RWPE2 (cell line): ENCODE measurements at regions not wholly inside any gene's neighbourhood (a gene's known extent, or its start where the extent isn't known, plus 50 kb on each side); places are given as distances from the start of the nearest gene placed in this dataset.
A peak's percentile ranks its signal among the peaks of the same experiment; 100 is the strongest.

Source experiments
- ATAC-seq: fragments of 200-7000 bp; cut with Tn5 transposase; 3 replicates; pipeline ENCODE4 v1.9.1; 2021; ENCODE audit warnings: low read depth
- DNase-seq: peaks from one replicate; pipeline ENCODE4 v3.0.0-alpha.2; 2020; ENCODE audit warnings: low spot score
- H3K27ac ChIP-seq: fragments of 450-650 bp; 2 replicates; pipeline ENCODE4 v1.5.1; 2017; ENCODE audit warnings: mild to moderate bottlenecking; ENCODE audit not compliant: poor library complexity, severe bottlenecking
- H3K27me3 ChIP-seq: fragments of 250-450 bp; sonication (Bioruptor Pico); 2 replicates; pipeline ENCODE4 v1.5.1; 2021; ENCODE audit warnings: mild to moderate bottlenecking, moderate library complexity; ENCODE audit not compliant: insufficient read depth, poor library complexity, severe bottlenecking
- H3K36me3 ChIP-seq: fragments of 250-450 bp; sonication (Bioruptor Pico); 2 replicates; pipeline ENCODE4 v1.5.1; 2020; ENCODE audit warnings: low read depth, mild to moderate bottlenecking, moderate library complexity
- H3K4me1 ChIP-seq: fragments of 250-450 bp; sonication (Bioruptor Pico); 2 replicates; pipeline ENCODE4 v1.5.1; 2021; ENCODE audit warnings: mild to moderate bottlenecking, moderate library complexity; ENCODE audit not compliant: insufficient read depth, poor library complexity, severe bottlenecking
- H3K4me3 ChIP-seq: fragments of 250-450 bp; sonication (Bioruptor Pico); 2 replicates; pipeline ENCODE4 v1.5.1; 2021; ENCODE audit warnings: mild to moderate bottlenecking, moderate library complexity; ENCODE audit not compliant: severe bottlenecking
- H3K9me3 ChIP-seq: fragments of 250-450 bp; sonication (Bioruptor Pico); 2 replicates; pipeline ENCODE4 v1.5.1; 2021; ENCODE audit warnings: mild to moderate bottlenecking, moderate library complexity; ENCODE audit not compliant: severe bottlenecking
- CTCF ChIP-seq: fragments of 450-650 bp; IDR thresholded peaks from one replicate; pipeline ENCODE4 v1.5.1; 2017; ENCODE audit warnings: mild to moderate bottlenecking, moderate library complexity; ENCODE audit not compliant: poor library complexity, severe bottlenecking

- peak; percentile 61 for DNase-seq
Measured at GRCh38 chr11:69352715-69353319, 58.9 kb downstream of the MYEOV start.

GRCh38 chr11:69353696-69354544 is 60.0 kb downstream of the MYEOV start:
- peak overlapping the region; percentile 86 for H3K27ac ChIP-seq
- no peak for DNase-seq

More at GRCh38 chr11:69352715-69353319, 58.9 kb downstream of the MYEOV start:
- Histone ChIP-seq H3K9me3 (peaks cover 4% of the 10 kb centered on the region), H3K4me1 (peaks cover 35% of the 10 kb centered on the region), H3K27ac (peak overlapping the region; percentile 86), H3K27me3 (no peaks in the 10 kb centered on the region), H3K36me3 (no peaks in the 10 kb centered on the region), H3K4me3 (no peak overlapping the region)
- peak; percentile 89 for ATAC-seq
- TF ChIP-seq CTCF: no peak

DNA sequence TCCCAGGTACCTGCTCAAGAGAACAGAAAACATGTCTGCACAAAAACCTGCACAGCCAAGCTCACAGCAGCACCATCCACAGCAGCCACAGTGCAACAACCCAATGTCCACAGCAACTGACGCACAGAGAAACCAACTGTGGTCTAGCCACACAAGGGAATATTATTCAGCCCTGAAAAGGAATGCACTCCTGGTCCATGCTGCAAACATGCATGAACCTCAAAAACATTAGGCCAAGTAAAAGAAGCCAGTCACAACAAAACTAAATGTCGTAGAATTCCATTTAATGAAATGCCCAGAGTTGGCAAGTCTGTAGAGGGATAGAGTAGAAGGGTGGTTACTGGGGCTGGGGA is 60.6 kb downstream of the MYEOV start:
- DNase-seq (no peak), ATAC-seq (no peak)

More at GRCh38 chr11:69353696-69354544, 60.0 kb downstream of the MYEOV start:
- peaks cover 35% of the 10 kb centered on the region for H3K4me1 ChIP-seq
- no peak overlapping the region for H3K4me3 ChIP-seq
- H3K27me3 ChIP-seq: no peaks in the 10 kb centered on the region
- TF ChIP-seq CTCF: no peak
- ATAC-seq: no peak
- no peaks in the 10 kb centered on the region for H3K36me3 ChIP-seq
- no peaks in the 10 kb centered on the region for H3K9me3 ChIP-seq

DNA sequence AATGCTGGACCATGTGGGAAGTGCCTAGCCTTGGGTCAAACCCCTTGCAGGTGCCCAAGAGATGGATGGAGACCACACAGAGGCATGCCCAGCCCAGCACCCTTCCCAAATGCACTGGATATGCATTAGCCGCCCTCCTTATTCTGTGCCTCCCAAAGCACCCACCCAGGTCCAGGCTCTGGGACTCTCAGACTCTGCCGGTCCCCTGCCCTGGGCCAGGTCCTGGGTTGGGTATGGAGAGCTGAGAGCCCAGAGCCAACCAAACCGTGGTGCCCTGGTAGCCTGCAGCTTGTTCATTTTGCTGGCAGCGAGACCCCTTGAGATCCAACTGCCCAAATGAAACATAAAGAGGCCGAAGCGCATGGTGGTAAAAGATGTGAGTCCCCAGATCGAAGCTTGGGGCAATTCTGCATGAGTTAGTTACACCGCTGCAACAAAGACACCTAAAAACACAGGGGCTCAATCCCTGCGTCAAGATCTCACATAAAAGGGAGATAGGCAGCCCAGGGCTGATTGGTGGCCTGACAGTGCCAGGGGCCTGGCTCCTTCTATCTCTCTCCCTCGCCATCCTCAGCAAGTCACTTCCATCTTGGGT is 61.5 kb downstream of the MYEOV start:
- H3K27ac ChIP-seq: no peak overlapping the region
- no peak for ATAC-seq
- DNase-seq: no peak
- H3K36me3 ChIP-seq: no peaks in the 10 kb centered on the region
- peaks cover 28% of the 10 kb centered on the region for H3K4me1 ChIP-seq
- no peak for TF ChIP-seq CTCF
- H3K27me3 ChIP-seq: no peaks in the 10 kb centered on the region
- H3K9me3 ChIP-seq: peaks cover 5% of the 10 kb centered on the region
- H3K4me3 ChIP-seq: no peak overlapping the region

More for the DNA sequence above, 60.6 kb downstream of the MYEOV start:
- Histone ChIP-seq H3K9me3 (peaks cover 3% of the 10 kb centered on the region), H3K4me3 (no peak overlapping the region), H3K36me3 (no peaks in the 10 kb centered on the region), H3K27ac (no peak overlapping the region), H3K4me1 (peaks cover 35% of the 10 kb centered on the region), H3K27me3 (no peaks in the 10 kb centered on the region)
- TF ChIP-seq CTCF: no peak
